IMR-90 (cell line): ENCODE measurements at regions not wholly inside any gene's neighbourhood (a gene's known extent, or its start where the extent isn't known, plus 50 kb on each side); places are given as distances from the start of the nearest gene placed in this dataset.

Experiments used
- ATAC-seq: fragments of 200-7000 bp; cut with Tn5 transposase; 2 replicates; pipeline ENCODE4 v1.9.1; 2020; ENCODE audit warnings: low read depth, mild to moderate bottlenecking, moderate library complexity
- BruUV-seq: library from RNA; stranded (reverse); fragments of 400-500 nt; replicated peaks from 2 replicates; lab custom pipeline; 2021; lab: Mats Ljungman, UMichigan
- CTCF ChIA-PET: fragments of 300-600 bp; formaldehyde crosslinking; extraction: SDS; loops from one replicate; lab custom pipeline; 2021; ENCODE audit warnings: antibody characterized with exemption; lab: Yijun Ruan, JAX
- POLR2A ChIA-PET: fragments of 300-600 bp; sonication (Branson Sonifier 250); formaldehyde crosslinking; loops from one replicate; lab custom pipeline; 2022; ENCODE audit warnings: antibody characterized with exemption; ENCODE audit not compliant: unreplicated experiment; lab: Charles Lee
- DNase-seq: peaks from one replicate; pipeline ENCODE4 v3.0.0; 2013
- H2AFZ ChIP-seq: replicated peaks from 2 replicates; pipeline ENCODE3; 2013; ENCODE audit warnings: low read length, mild to moderate bottlenecking; ENCODE audit not compliant: poor library complexity
- H2AK5ac ChIP-seq: 2 replicates; pipeline ENCODE4 v1.6.1; 2013; ENCODE audit warnings: low read depth, low read length, inconsistent platforms
- H2AK9ac ChIP-seq: replicated peaks from 2 replicates; pipeline ENCODE3; 2013; ENCODE audit warnings: mild to moderate bottlenecking, low read depth, low read length, moderate library complexity; ENCODE audit not compliant: poor library complexity
- H2BK120ac ChIP-seq: 2 replicates; pipeline ENCODE4 v1.6.1; 2013; ENCODE audit warnings: low read depth, low read length, inconsistent platforms
- H2BK15ac ChIP-seq: 3 replicates; pipeline ENCODE4 v1.6.1; 2013; ENCODE audit warnings: low read depth, low read length, inconsistent platforms
- H2BK20ac ChIP-seq: 2 replicates; pipeline ENCODE4 v1.6.1; 2013; ENCODE audit warnings: low read depth, mild to moderate bottlenecking, inconsistent platforms, low read length, moderate library complexity
- H2BK5ac ChIP-seq: 2 replicates; pipeline ENCODE4 v1.6.1; 2013; ENCODE audit warnings: mild to moderate bottlenecking, low read depth, low read length, inconsistent platforms; ENCODE audit not compliant: poor library complexity, severe bottlenecking
- H3K14ac ChIP-seq: replicated peaks from 2 replicates; pipeline ENCODE4 v1.6.1; 2013; ENCODE audit warnings: low read depth, low read length, inconsistent platforms
- H3K18ac ChIP-seq: 2 replicates; pipeline ENCODE4 v1.6.1; 2013; ENCODE audit warnings: low read depth, low read length, control low read depth
- H3K23ac ChIP-seq: 2 replicates; pipeline ENCODE4 v1.6.1; 2013; ENCODE audit warnings: low read depth, low read length, inconsistent platforms
- H3K27ac ChIP-seq: 2 replicates; pipeline ENCODE4 v1.5.1; 2013; ENCODE audit warnings: mild to moderate bottlenecking, control low read depth, low read length; ENCODE audit not compliant: insufficient read depth
- H3K27me3 ChIP-seq: 2 replicates; pipeline ENCODE4 v1.6.1; 2013; ENCODE audit warnings: low read length; ENCODE audit not compliant: control insufficient read depth, insufficient read depth
- H3K36me3 ChIP-seq: 2 replicates; pipeline ENCODE4 v1.6.1; 2013; ENCODE audit warnings: low read length, mixed read lengths; ENCODE audit not compliant: control insufficient read depth, insufficient read depth
- H3K4ac ChIP-seq: 2 replicates; pipeline ENCODE4 v1.6.1; 2013; ENCODE audit warnings: low read depth, low read length, inconsistent platforms
- H3K4me1 ChIP-seq: 2 replicates; pipeline ENCODE4 v1.6.1; 2013; ENCODE audit warnings: low read length, mixed read lengths; ENCODE audit not compliant: control insufficient read depth, insufficient read depth
- H3K4me2 ChIP-seq: 2 replicates; pipeline ENCODE4 v1.6.1; 2013; ENCODE audit warnings: low read depth, mild to moderate bottlenecking, control low read depth, low read length, moderate library complexity
- H3K4me3 ChIP-seq: 2 replicates; pipeline ENCODE4 v1.5.1; 2013; ENCODE audit warnings: low read depth, mild to moderate bottlenecking, control low read depth, low read length, moderate library complexity; ENCODE audit not compliant: insufficient read depth
- H3K56ac ChIP-seq: 2 replicates; pipeline ENCODE4 v1.6.1; 2013; ENCODE audit warnings: low read length, inconsistent platforms; ENCODE audit not compliant: insufficient read depth; ENCODE audit errors: extremely low read depth
- H3K79me1 ChIP-seq, 2 experiments: 2 replicates each; pipeline ENCODE4 v1.6.1; 2013; ENCODE audit warnings: low read length in 2 of 2, inconsistent platforms in 1 of 2, low read depth in 1 of 2
- H3K9ac ChIP-seq: 2 replicates; pipeline ENCODE4 v1.6.1; 2013; ENCODE audit warnings: low read depth, low read length, control low read depth
- H3K9me1 ChIP-seq: 2 replicates; pipeline ENCODE4 v1.6.1; 2013; ENCODE audit warnings: low read length, inconsistent platforms; ENCODE audit not compliant: insufficient read depth
- H3K9me3 ChIP-seq: 2 replicates; pipeline ENCODE4 v1.6.1; 2013; ENCODE audit warnings: low read length; ENCODE audit not compliant: control insufficient read depth, insufficient read depth
- H4K20me1 ChIP-seq: 2 replicates; pipeline ENCODE4 v1.6.1; 2013; ENCODE audit warnings: low read length, inconsistent platforms; ENCODE audit not compliant: insufficient read depth
- H4K5ac ChIP-seq: 2 replicates; pipeline ENCODE4 v1.6.1; 2013; ENCODE audit warnings: mild to moderate bottlenecking, low read depth, low read length, control low read depth
- H4K8ac ChIP-seq, 2 experiments: 2 replicates each; pipeline ENCODE4 v1.6.1; 2013; ENCODE audit warnings: low read depth in 2 of 2, low read length in 2 of 2, control low read depth in 1 of 2, inconsistent platforms in 1 of 2
- H4K91ac ChIP-seq: 2 replicates; pipeline ENCODE4 v1.6.1; 2013; ENCODE audit warnings: low read depth, low read length, inconsistent platforms; ENCODE audit not compliant: insufficient read depth
- BHLHE40 ChIP-seq: fragments of 150-350 bp; IDR thresholded peaks from 2 replicates; pipeline ENCODE4 v1.6.1; 2016; ENCODE audit warnings: mild to moderate bottlenecking, low read depth, low read length
- CEBPB ChIP-seq: IDR thresholded peaks from 2 replicates; pipeline ENCODE4 v1.6.1; 2012; ENCODE audit warnings: low read depth, low read length, improper control_type of control experiment
- CHD1 ChIP-seq: IDR thresholded peaks from 2 replicates; pipeline ENCODE4 v1.6.1; 2012; ENCODE audit warnings: low read depth, low read length, improper control_type of control experiment
- ELK1 ChIP-seq: fragments of 150-350 bp; IDR thresholded peaks from 2 replicates; pipeline ENCODE4 v1.6.1; 2016; ENCODE audit warnings: low read depth, mild to moderate bottlenecking, low read length, moderate library complexity, borderline replicate concordance
- FOS ChIP-seq: fragments of 150-350 bp; IDR thresholded peaks from 2 replicates; pipeline ENCODE4 v1.6.1; 2016; ENCODE audit warnings: low read depth, low read length
- MAFK ChIP-seq: IDR thresholded peaks from 2 replicates; pipeline ENCODE4 v1.6.1; 2012; ENCODE audit warnings: low read depth, low read length, improper control_type of control experiment
- MAZ ChIP-seq: IDR thresholded peaks from 2 replicates; pipeline ENCODE4 v1.6.1; 2012; ENCODE audit warnings: low read depth, mild to moderate bottlenecking, low read length, improper control_type of control experiment, moderate library complexity, borderline replicate concordance
- NFE2L2 ChIP-seq: fragments of 150-350 bp; IDR thresholded peaks from 2 replicates; pipeline ENCODE4 v1.6.1; 2016; ENCODE audit warnings: low read depth, mild to moderate bottlenecking, low read length
- POLR2A ChIP-seq: IDR thresholded peaks from 2 replicates; pipeline ENCODE4 v1.6.1; 2012; ENCODE audit warnings: mild to moderate bottlenecking, low read depth, low read length
- RAD21 ChIP-seq: IDR thresholded peaks from 2 replicates; pipeline ENCODE4 v1.6.1; 2012; ENCODE audit warnings: low read length, improper control_type of control experiment
- RCOR1 ChIP-seq: IDR thresholded peaks from 2 replicates; pipeline ENCODE4 v1.6.1; 2012; ENCODE audit warnings: mild to moderate bottlenecking, low read length, improper control_type of control experiment; ENCODE audit not compliant: insufficient replicate concordance
- RFX5 ChIP-seq: IDR thresholded peaks from 2 replicates; pipeline ENCODE4 v1.8.0; 2012; ENCODE audit warnings: low read depth, mild to moderate bottlenecking, low read length, moderate library complexity
- SMC3 ChIP-seq: fragments of 150-350 bp; IDR thresholded peaks from 2 replicates; pipeline ENCODE4 v1.6.1; 2016; ENCODE audit warnings: low read depth, mild to moderate bottlenecking, antibody characterized with exemption, low read length, moderate library complexity
- WGBS, 2 experiments: methylation state at CpG; one replicate each; pipeline versions ENCODE4 v1.1.5 to v1.1.7; 2013; ENCODE audit warnings: missing lambda C conversion rate in 2 of 2; ENCODE audit not compliant: insufficient read length in 1 of 2; ENCODE audit errors: extremely low coverage in 2 of 2; 5-methylcytosine and 5-hydroxymethylcytosine counted together
- dilution Hi-C: fragments of 300-500 bp; cut with HindIII; formaldehyde crosslinking; loops from one replicate; pipeline ENCODE4 v1.14.3; 2018; ENCODE audit warnings: low sequenced_read_pairs; ENCODE audit not compliant: unreplicated experiment
- in situ Hi-C: fragments of 300-500 bp; cut with MboI; formaldehyde crosslinking; loops from 3 replicates; pipeline ENCODE4 v1.14.3; 2019; ENCODE audit warnings: low sequenced_read_pairs, inconsistent platforms, mixed read lengths
- intact Hi-C: fragments of 100-400 bp; cut with micrococcal nuclease; formaldehyde crosslinking; loops from 2 replicates; pipeline ENCODE4 v1.10.0; 2022
- TF ChIP-seq, protein P1 (sequence below): fragments of 150-350 bp; IDR thresholded peaks from 2 replicates; pipeline ENCODE4 v1.6.1; 2017; ENCODE audit warnings: mild to moderate bottlenecking, antibody characterized with exemption, low read length, low read depth
- TF ChIP-seq, protein P2 (sequence below): conservative IDR thresholded peaks from 2 replicates; pipeline ENCODE4 v1.5.1; 2012; ENCODE audit warnings: mild to moderate bottlenecking, low read depth, low read length, improper control_type of control experiment

- no peak overlapping the region for H3K4me2 ChIP-seq
Observed at GRCh38 chr2:56540916-56541315, 357.1 kb downstream of the CCDC85A start.

More at GRCh38 chr2:56540916-56541315, 357.1 kb downstream of the CCDC85A start:
- Histone ChIP-seq H3K4me1 (no peaks in the 10 kb centered on the region), H2AK9ac (no peak overlapping the region), H4K8ac (no peak overlapping the region), H3K14ac (no peak overlapping the region), H3K9me1 (no peaks in the 10 kb centered on the region), H2BK15ac (no peak overlapping the region), H2BK20ac (no peak overlapping the region), H4K91ac (no peak overlapping the region), H3K27ac (no peak overlapping the region), H2BK5ac (no peak overlapping the region), H2BK120ac (no peak overlapping the region), H3K9ac (no peak overlapping the region), H3K4me3 (no peak overlapping the region), H3K36me3 (no peaks in the 10 kb centered on the region), H3K23ac (no peak overlapping the region), H3K18ac (no peak overlapping the region), H3K4ac (no peak overlapping the region), H4K5ac (no peak overlapping the region), H4K20me1 (no peaks in the 10 kb centered on the region), H3K27me3 (no peaks in the 10 kb centered on the region), H2AK5ac (no peak overlapping the region), H3K9me3 (peaks cover 2% of the 10 kb centered on the region), H3K56ac (no peak overlapping the region), H2AFZ (no peak overlapping the region), H3K79me1 (no peaks in the 10 kb centered on the region)
- ChIA-PET POLR2A (no interaction called here), CTCF (no interaction called here)
- no peak for ATAC-seq
- in situ Hi-C loops (no loop called here), intact Hi-C loops (no loop called here), dilution Hi-C loops (no loop called here)
- no CpG with 5 or more reads among the region's 4 CpGs for WGBS, 2 experiments
- TF ChIP-seq MAFK, result no peak
- TF ChIP-seq CEBPB, result no peak
- TF ChIP-seq FOS, result no peak
- no peak for TF ChIP-seq RFX5
- TF ChIP-seq ELK1, result no peak
- no peak for TF ChIP-seq RCOR1
- TF ChIP-seq SMC3, result no peak
- TF ChIP-seq RAD21, result no peak
- TF ChIP-seq POLR2A, result no peak
- TF ChIP-seq, protein P1, sequence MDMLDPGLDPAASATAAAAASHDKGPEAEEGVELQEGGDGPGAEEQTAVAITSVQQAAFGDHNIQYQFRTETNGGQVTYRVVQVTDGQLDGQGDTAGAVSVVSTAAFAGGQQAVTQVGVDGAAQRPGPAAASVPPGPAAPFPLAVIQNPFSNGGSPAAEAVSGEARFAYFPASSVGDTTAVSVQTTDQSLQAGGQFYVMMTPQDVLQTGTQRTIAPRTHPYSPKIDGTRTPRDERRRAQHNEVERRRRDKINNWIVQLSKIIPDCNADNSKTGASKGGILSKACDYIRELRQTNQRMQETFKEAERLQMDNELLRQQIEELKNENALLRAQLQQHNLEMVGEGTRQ, result no peak
- TF ChIP-seq BHLHE40, result no peak
- no peak for TF ChIP-seq CHD1
- TF ChIP-seq MAZ, result no peak
- no peak for TF ChIP-seq NFE2L2
- TF ChIP-seq, protein P2, sequence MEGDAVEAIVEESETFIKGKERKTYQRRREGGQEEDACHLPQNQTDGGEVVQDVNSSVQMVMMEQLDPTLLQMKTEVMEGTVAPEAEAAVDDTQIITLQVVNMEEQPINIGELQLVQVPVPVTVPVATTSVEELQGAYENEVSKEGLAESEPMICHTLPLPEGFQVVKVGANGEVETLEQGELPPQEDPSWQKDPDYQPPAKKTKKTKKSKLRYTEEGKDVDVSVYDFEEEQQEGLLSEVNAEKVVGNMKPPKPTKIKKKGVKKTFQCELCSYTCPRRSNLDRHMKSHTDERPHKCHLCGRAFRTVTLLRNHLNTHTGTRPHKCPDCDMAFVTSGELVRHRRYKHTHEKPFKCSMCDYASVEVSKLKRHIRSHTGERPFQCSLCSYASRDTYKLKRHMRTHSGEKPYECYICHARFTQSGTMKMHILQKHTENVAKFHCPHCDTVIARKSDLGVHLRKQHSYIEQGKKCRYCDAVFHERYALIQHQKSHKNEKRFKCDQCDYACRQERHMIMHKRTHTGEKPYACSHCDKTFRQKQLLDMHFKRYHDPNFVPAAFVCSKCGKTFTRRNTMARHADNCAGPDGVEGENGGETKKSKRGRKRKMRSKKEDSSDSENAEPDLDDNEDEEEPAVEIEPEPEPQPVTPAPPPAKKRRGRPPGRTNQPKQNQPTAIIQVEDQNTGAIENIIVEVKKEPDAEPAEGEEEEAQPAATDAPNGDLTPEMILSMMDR, result no peak
- no TSS peak for BruUV-seq
- DNase-seq, result no peak
